ENCODE measurements at regions not wholly inside any gene's neighbourhood (a gene's known extent, or its start where the extent isn't known, plus 50 kb on each side); places are given as distances from the start of the nearest gene placed in this dataset.

DNA sequence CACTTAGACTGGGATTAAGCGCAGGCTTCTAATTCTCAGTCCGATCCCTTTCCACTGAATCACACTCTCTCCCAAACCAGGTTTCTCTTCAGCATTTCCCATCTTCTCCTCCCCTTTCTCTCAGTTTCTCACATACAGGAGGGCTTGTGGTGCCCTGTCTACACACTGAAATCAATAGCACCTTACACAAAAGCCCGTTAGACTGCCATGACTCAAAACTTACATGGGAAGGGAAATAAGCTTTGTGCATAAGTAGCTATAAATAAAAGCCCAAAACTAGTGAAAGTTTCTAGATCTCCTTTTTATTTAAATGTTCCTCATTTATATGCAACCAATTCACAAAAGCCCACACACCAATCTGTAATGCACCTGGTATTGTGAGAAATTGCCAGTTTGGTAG is 318.4 kb downstream of the TXNL1 start (continued):
- TF ChIP-seq, protein P1, sequence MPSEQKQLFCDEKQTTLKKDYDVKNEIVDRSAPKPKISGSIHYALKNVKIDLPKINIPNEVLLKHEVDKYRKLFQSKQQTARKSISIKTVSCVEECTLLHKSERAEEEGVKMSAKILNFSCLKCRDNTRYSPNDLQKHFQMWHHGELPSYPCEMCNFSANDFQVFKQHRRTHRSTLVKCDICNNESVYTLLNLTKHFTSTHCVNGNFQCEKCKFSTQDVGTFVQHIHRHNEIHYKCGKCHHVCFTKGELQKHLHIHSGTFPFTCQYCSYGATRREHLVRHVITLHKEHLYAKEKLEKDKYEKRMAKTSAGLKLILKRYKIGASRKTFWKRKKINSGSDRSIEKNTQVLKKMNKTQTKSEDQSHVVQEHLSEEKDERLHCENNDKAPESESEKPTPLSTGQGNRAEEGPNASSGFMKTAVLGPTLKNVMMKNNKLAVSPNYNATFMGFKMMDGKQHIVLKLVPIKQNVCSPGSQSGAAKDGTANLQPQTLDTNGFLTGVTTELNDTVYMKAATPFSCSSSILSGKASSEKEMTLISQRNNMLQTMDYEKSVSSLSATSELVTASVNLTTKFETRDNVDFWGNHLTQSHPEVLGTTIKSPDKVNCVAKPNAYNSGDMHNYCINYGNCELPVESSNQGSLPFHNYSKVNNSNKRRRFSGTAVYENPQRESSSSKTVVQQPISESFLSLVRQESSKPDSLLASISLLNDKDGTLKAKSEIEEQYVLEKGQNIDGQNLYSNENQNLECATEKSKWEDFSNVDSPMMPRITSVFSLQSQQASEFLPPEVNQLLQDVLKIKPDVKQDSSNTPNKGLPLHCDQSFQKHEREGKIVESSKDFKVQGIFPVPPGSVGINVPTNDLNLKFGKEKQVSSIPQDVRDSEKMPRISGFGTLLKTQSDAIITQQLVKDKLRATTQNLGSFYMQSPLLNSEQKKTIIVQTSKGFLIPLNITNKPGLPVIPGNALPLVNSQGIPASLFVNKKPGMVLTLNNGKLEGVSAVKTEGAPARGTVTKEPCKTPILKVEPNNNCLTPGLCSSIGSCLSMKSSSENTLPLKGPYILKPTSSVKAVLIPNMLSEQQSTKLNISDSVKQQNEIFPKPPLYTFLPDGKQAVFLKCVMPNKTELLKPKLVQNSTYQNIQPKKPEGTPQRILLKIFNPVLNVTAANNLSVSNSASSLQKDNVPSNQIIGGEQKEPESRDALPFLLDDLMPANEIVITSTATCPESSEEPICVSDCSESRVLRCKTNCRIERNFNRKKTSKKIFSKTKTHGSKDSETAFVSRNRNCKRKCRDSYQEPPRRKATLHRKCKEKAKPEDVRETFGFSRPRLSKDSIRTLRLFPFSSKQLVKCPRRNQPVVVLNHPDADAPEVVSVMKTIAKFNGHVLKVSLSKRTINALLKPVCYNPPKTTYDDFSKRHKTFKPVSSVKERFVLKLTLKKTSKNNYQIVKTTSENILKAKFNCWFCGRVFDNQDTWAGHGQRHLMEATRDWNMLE (tag by site-specific recombination; conservative IDR thresholded peaks at IDR 0.05; ENCODE audit: low read depth): no peak
- TF ChIP-seq GLIS1 (tag by site-specific recombination; IDR thresholded peaks at IDR 0.05): no peak
- TF ChIP-seq, protein P2, sequence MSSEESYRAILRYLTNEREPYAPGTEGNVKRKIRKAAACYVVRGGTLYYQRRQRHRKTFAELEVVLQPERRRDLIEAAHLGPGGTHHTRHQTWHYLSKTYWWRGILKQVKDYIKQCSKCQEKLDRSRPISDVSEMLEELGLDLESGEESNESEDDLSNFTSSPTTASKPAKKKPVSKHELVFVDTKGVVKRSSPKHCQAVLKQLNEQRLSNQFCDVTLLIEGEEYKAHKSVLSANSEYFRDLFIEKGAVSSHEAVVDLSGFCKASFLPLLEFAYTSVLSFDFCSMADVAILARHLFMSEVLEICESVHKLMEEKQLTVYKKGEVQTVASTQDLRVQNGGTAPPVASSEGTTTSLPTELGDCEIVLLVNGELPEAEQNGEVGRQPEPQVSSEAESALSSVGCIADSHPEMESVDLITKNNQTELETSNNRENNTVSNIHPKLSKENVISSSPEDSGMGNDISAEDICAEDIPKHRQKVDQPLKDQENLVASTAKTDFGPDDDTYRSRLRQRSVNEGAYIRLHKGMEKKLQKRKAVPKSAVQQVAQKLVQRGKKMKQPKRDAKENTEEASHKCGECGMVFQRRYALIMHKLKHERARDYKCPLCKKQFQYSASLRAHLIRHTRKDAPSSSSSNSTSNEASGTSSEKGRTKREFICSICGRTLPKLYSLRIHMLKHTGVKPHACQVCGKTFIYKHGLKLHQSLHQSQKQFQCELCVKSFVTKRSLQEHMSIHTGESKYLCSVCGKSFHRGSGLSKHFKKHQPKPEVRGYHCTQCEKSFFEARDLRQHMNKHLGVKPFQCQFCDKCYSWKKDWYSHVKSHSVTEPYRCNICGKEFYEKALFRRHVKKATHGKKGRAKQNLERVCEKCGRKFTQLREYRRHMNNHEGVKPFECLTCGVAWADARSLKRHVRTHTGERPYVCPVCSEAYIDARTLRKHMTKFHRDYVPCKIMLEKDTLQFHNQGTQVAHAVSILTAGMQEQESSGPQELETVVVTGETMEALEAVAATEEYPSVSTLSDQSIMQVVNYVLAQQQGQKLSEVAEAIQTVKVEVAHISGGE (tag by site-specific recombination; conservative IDR thresholded peaks at IDR 0.05; ENCODE audit: low read depth): no peak
- TF ChIP-seq ZNF24 (tag by site-specific recombination; IDR thresholded peaks at IDR 0.05): no peak
- no peak for TF ChIP-seq ZNF701 (tag by site-specific recombination; IDR thresholded peaks at IDR 0.05)
- no peak for TF ChIP-seq BCL11A (tag by site-specific recombination; IDR thresholded peaks at IDR 0.05; ENCODE audit: low read depth)
- TF ChIP-seq MYNN (tag by site-specific recombination; IDR thresholded peaks at IDR 0.05; ENCODE audit: borderline replicate concordance): no peak
- no peak for TF ChIP-seq ZNF202 (tag by site-specific recombination; IDR thresholded peaks at IDR 0.05; ENCODE audit: borderline replicate concordance)

DNA sequence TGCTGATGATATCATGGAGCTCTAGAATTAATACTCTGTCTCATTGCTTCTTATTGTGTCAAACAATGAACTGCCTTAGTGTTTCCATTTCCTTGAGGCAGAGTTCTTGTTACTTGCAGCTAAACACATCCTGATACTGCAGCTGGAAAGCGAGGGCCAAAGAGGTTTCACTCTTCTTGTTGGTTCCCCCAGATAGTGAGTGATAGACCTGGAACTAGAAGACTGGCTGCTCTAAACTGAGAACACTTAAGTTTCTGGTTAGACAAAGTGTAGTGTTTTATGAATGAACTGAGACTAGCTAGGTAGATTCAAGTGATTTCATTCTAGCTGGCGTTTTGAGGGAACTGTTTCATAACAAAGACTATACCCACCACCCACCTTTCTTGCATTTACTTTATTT is 321.7 kb downstream of the TXNL1 start:
- Histone ChIP-seq H3K4me1 (ENCODE audit: control insufficient read depth, insufficient read depth, low read length) (no peaks in the 10 kb centered on the region), H3K4me3 (ENCODE audit: low read depth, low read length) (no peak overlapping the region), H3K9me3 (ENCODE audit: control insufficient read depth, insufficient read depth, low read depth, low read length) (no peaks in the 10 kb centered on the region), H3K36me3 (ENCODE audit: control insufficient read depth in 2 of 2, insufficient read depth in 1 of 2, low read length in 2 of 2) (no peaks in the 10 kb centered on the region), H3K27ac (ENCODE audit: extremely low read depth, low read depth, low read length) (no peak overlapping the region)
- ChIA-PET POLR2A (no interaction called here), CTCF (interaction anchor here (0.6 kb wide), 1 partner anchor 14 kb away, joined by 4 read pairs; no protein-coding TSS in a partner anchor)
- TF ChIP-seq ZNF777 (tag by site-specific recombination; IDR thresholded peaks at IDR 0.05; ENCODE audit: borderline replicate concordance) (no peak), ZNF2 (tag by site-specific recombination; IDR thresholded peaks at IDR 0.05) (no peak), ZNF266 (tag by site-specific recombination; IDR thresholded peaks at IDR 0.05; ENCODE audit: low read depth) (no peak), ZNF600 (tag by site-specific recombination; IDR thresholded peaks at IDR 0.05) (no peak), ZNF555 (tag by site-specific recombination; conservative IDR thresholded peaks at IDR 0.05) (no peak), MYNN (tag by site-specific recombination; IDR thresholded peaks at IDR 0.05; ENCODE audit: borderline replicate concordance) (no peak), GFI1B (tag by site-specific recombination; IDR thresholded peaks at IDR 0.05) (no peak), ZNF223 (tag by site-specific recombination; IDR thresholded peaks at IDR 0.05) (no peak), ZNF391 (tag by site-specific recombination; IDR thresholded peaks at IDR 0.05; ENCODE audit: borderline replicate concordance, low read depth) (no peak), SP7 (tag by site-specific recombination; IDR thresholded peaks at IDR 0.05) (no peak), GLIS1 (tag by site-specific recombination; IDR thresholded peaks at IDR 0.05) (no peak)
- TF ChIP-seq, protein P3, sequence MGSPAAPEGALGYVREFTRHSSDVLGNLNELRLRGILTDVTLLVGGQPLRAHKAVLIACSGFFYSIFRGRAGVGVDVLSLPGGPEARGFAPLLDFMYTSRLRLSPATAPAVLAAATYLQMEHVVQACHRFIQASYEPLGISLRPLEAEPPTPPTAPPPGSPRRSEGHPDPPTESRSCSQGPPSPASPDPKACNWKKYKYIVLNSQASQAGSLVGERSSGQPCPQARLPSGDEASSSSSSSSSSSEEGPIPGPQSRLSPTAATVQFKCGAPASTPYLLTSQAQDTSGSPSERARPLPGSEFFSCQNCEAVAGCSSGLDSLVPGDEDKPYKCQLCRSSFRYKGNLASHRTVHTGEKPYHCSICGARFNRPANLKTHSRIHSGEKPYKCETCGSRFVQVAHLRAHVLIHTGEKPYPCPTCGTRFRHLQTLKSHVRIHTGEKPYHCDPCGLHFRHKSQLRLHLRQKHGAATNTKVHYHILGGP (tag by site-specific recombination; IDR thresholded peaks at IDR 0.05): no peak
- TF ChIP-seq, protein P4, sequence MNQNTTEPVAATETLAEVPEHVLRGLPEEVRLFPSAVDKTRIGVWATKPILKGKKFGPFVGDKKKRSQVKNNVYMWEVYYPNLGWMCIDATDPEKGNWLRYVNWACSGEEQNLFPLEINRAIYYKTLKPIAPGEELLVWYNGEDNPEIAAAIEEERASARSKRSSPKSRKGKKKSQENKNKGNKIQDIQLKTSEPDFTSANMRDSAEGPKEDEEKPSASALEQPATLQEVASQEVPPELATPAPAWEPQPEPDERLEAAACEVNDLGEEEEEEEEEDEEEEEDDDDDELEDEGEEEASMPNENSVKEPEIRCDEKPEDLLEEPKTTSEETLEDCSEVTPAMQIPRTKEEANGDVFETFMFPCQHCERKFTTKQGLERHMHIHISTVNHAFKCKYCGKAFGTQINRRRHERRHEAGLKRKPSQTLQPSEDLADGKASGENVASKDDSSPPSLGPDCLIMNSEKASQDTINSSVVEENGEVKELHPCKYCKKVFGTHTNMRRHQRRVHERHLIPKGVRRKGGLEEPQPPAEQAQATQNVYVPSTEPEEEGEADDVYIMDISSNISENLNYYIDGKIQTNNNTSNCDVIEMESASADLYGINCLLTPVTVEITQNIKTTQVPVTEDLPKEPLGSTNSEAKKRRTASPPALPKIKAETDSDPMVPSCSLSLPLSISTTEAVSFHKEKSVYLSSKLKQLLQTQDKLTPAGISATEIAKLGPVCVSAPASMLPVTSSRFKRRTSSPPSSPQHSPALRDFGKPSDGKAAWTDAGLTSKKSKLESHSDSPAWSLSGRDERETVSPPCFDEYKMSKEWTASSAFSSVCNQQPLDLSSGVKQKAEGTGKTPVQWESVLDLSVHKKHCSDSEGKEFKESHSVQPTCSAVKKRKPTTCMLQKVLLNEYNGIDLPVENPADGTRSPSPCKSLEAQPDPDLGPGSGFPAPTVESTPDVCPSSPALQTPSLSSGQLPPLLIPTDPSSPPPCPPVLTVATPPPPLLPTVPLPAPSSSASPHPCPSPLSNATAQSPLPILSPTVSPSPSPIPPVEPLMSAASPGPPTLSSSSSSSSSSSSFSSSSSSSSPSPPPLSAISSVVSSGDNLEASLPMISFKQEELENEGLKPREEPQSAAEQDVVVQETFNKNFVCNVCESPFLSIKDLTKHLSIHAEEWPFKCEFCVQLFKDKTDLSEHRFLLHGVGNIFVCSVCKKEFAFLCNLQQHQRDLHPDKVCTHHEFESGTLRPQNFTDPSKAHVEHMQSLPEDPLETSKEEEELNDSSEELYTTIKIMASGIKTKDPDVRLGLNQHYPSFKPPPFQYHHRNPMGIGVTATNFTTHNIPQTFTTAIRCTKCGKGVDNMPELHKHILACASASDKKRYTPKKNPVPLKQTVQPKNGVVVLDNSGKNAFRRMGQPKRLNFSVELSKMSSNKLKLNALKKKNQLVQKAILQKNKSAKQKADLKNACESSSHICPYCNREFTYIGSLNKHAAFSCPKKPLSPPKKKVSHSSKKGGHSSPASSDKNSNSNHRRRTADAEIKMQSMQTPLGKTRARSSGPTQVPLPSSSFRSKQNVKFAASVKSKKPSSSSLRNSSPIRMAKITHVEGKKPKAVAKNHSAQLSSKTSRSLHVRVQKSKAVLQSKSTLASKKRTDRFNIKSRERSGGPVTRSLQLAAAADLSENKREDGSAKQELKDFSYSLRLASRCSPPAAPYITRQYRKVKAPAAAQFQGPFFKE (tag by site-specific recombination; IDR thresholded peaks at IDR 0.05; ENCODE audit: borderline replicate concordance): no peak
- TF ChIP-seq, protein P5, sequence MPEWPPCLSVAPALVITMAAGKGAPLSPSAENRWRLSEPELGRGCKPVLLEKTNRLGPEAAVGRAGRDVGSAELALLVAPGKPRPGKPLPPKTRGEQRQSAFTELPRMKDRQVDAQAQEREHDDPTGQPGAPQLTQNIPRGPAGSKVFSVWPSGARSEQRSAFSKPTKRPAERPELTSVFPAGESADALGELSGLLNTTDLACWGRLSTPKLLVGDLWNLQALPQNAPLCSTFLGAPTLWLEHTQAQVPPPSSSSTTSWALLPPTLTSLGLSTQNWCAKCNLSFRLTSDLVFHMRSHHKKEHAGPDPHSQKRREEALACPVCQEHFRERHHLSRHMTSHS (tag by site-specific recombination; IDR thresholded peaks at IDR 0.05): no peak
